Sigmoid colon (tissue), 6 donors: ENCODE measurements at regions not wholly inside any gene's neighbourhood (a gene's known extent, or its start where the extent isn't known, plus 50 kb on each side); places are given as distances from the start of the nearest gene placed in this dataset.

Experiments used
- DNase-seq: peaks from one replicate; pipeline ENCODE4 v3.0.0-alpha.2; 2019
- H3K27ac ChIP-seq, 4 donors: fragments of 200-600 bp; sonication (generic); one replicate each; pipeline ENCODE4 v1.5.1; 2016 to 2019; ENCODE audit warnings: mild to moderate bottlenecking in 1 of 4
- H3K27me3 ChIP-seq, 3 donors: fragments of 200-600 bp; sonication (generic); one replicate each; pipeline ENCODE4 v1.5.1; 2019; ENCODE audit warnings: mild to moderate bottlenecking in 1 of 3
- H3K36me3 ChIP-seq, 4 donors: fragments of 200-600 bp; sonication (generic); one replicate each; pipeline ENCODE4 v1.5.1; 2016 to 2019
- H3K4me1 ChIP-seq, 4 donors: fragments of 200-600 bp; sonication (generic); one replicate each; pipeline ENCODE4 v1.5.1; 2017 to 2019
- H3K4me3 ChIP-seq, 4 donors: fragments of 200-600 bp; sonication (generic); one replicate each; pipeline ENCODE4 v1.5.1; 2017 to 2019; ENCODE audit warnings: mild to moderate bottlenecking in 2 of 4, moderate library complexity in 1 of 4
- H3K9me3 ChIP-seq, 4 donors: fragments of 200-600 bp in 3 of 4; sonication (generic) in 3 of 4; one replicate each; pipeline versions ENCODE4 v1.5.1 to v1.6.1; 2013 to 2019
- CTCF ChIP-seq, 4 experiments: fragments of 450-650 bp in 3 of 4; fragments of 200-600 bp in 1 of 4; IDR thresholded peaks; one replicate each; pipeline ENCODE4 v1.5.1; 2016 to 2019; ENCODE audit warnings: antibody characterized with exemption in 4 of 4, mild to moderate bottlenecking in 3 of 4, moderate library complexity in 2 of 4
- EP300 ChIP-seq, 4 donors: sonication (generic); formaldehyde crosslinking; IDR thresholded peaks; one replicate each; pipeline ENCODE4 v1.6.1; 2017; ENCODE audit warnings: antibody characterized with exemption in 4 of 4
- POLR2A ChIP-seq, 2 donors: fragments of 450-650 bp; IDR thresholded peaks; one replicate each; pipeline ENCODE4 v1.6.1; 2016; ENCODE audit warnings: antibody characterized with exemption in 2 of 2, mild to moderate bottlenecking in 2 of 2, moderate library complexity in 2 of 2
- POLR2AphosphoS5 ChIP-seq, 4 donors: sonication (generic); formaldehyde crosslinking; IDR thresholded peaks; one replicate each; pipeline ENCODE4 v1.6.1; 2017; ENCODE audit warnings: antibody characterized with exemption in 4 of 4
- WGBS, 2 donors: extraction: QIAGEN DNeasy Blood & Tissue Kit; methylation state at CpG; one replicate each; pipeline ENCODE4 v1.1.7; 2013; 5-methylcytosine and 5-hydroxymethylcytosine counted together
- intact Hi-C: fragments of 100-400 bp; cut with DNase I; formaldehyde crosslinking; loops from one replicate; pipeline ENCODE4 v1.15.1; 2023
- donor health status: healthy with polysubstance abuse.
- donor health status: healthy.

- Histone ChIP-seq H3K27ac (no peak overlapping the region), H3K4me1 (no peaks in the 10 kb centered on the region), H3K36me3 (no peaks in the 10 kb centered on the region), H3K27me3 (no peaks in the 10 kb centered on the region), H3K9me3 (no peaks in the 10 kb centered on the region), H3K4me3 (no peak overlapping the region)
- TF ChIP-seq EP300 (IDR thresholded peaks at IDR 0.05) (no peak), CTCF (IDR thresholded peaks at IDR 0.05) (no peak), POLR2A (IDR thresholded peaks at IDR 0.05) (no peak), POLR2AphosphoS5 (IDR thresholded peaks at IDR 0.05) (no peak)
- intact Hi-C loops: no loop called here
- WGBS, 2 donors: 53 to 57% methylated on average over 5 of the region's 5 CpGs
- DNase-seq: no peak
Observed at GRCh38 chr18:11505993-11506392, 103.4 kb upstream of the SLC35G4 start.

GRCh38 chr18:11504962-11505361 is 104.4 kb upstream of the SLC35G4 start:
- no peaks in the 10 kb centered on the region for H3K36me3 ChIP-seq
- TF ChIP-seq POLR2AphosphoS5 (IDR thresholded peaks at IDR 0.05) (no peak), CTCF (IDR thresholded peaks at IDR 0.05) (no peak), POLR2A (IDR thresholded peaks at IDR 0.05) (no peak), EP300 (IDR thresholded peaks at IDR 0.05) (no peak)
- no peaks in the 10 kb centered on the region for H3K27me3 ChIP-seq
- no peak for DNase-seq
- H3K4me3 ChIP-seq: no peak overlapping the region
- intact Hi-C loops: no loop called here
- 68 to 79% methylated on average over 6 of the region's 6 CpGs for WGBS, 2 donors
- H3K4me1 ChIP-seq: peaks cover 0 to 3% (median 0%) of the 10 kb centered on the region in 4 donors
- no peak overlapping the region for H3K27ac ChIP-seq
- H3K9me3 ChIP-seq: no peaks in the 10 kb centered on the region

GRCh38 chr18:11502368-11502767 is 107.0 kb upstream of the SLC35G4 start:
- no peaks in the 10 kb centered on the region for H3K36me3 ChIP-seq
- no peaks in the 10 kb centered on the region for H3K27me3 ChIP-seq
- H3K4me3 ChIP-seq: no peak overlapping the region
- WGBS, 2 donors: 80 to 89% methylated on average over 1 of the region's 1 CpG
- no peak for DNase-seq
- H3K4me1 ChIP-seq: peaks cover 0 to 3% (median 0%) of the 10 kb centered on the region in 4 donors
- no peaks in the 10 kb centered on the region for H3K9me3 ChIP-seq
- no peak overlapping the region for H3K27ac ChIP-seq
- intact Hi-C loops: no loop called here
- TF ChIP-seq POLR2AphosphoS5 (IDR thresholded peaks at IDR 0.05): no peak
- TF ChIP-seq CTCF (IDR thresholded peaks at IDR 0.05): no peak
- TF ChIP-seq EP300 (IDR thresholded peaks at IDR 0.05): no peak
- TF ChIP-seq POLR2A (IDR thresholded peaks at IDR 0.05): no peak

- Histone ChIP-seq H3K27me3 (no peaks in the 10 kb centered on the region), H3K9me3 (no peaks in the 10 kb centered on the region), H3K4me3 (no peak overlapping the region), H3K4me1 (peaks cover 0 to 3% (median 0%) of the 10 kb centered on the region in 4 donors), H3K36me3 (no peaks in the 10 kb centered on the region), H3K27ac (no peak overlapping the region)
- intact Hi-C loops: no loop called here
- TF ChIP-seq EP300 (IDR thresholded peaks at IDR 0.05): no peak
- no peak for TF ChIP-seq POLR2A (IDR thresholded peaks at IDR 0.05)
- TF ChIP-seq CTCF (IDR thresholded peaks at IDR 0.05): no peak
- TF ChIP-seq POLR2AphosphoS5 (IDR thresholded peaks at IDR 0.05): no peak
- no peak for DNase-seq
- WGBS, 2 donors: 70 to 82% methylated on average over 4 of the region's 4 CpGs
Observed at GRCh38 chr18:11501352-11501751, 108.0 kb upstream of the SLC35G4 start.
